K562 (cell line): ENCODE measurements at regions not wholly inside any gene's neighbourhood (a gene's known extent, or its start where the extent isn't known, plus 50 kb on each side); places are given as distances from the start of the nearest gene placed in this dataset.

Experiments
- ATAC-seq: fragments of 200-7000 bp; cut with Tn5 transposase; 3 replicates; pipeline ENCODE4 v1.9.1; 2020; ENCODE audit warnings: moderate library complexity
- BruUV-seq: library from RNA; stranded (reverse); fragments of 400-500 nt; replicated peaks from 2 replicates; lab custom pipeline; 2021; lab: Mats Ljungman, UMichigan
- CTCF ChIA-PET: fragments of 300-600 bp; formaldehyde crosslinking; extraction: SDS; loops from one replicate; lab custom pipeline; 2021; ENCODE audit warnings: low intra/inter-chr PET ratio; lab: Yijun Ruan, JAX
- POLR2A ChIA-PET: fragments of 300-600, 350-650 bp; sonication (Branson Sonifier 250); formaldehyde crosslinking; extraction: SDS; loops from one replicate; lab custom pipeline; 2021; ENCODE audit warnings: antibody characterized with exemption, inconsistent platforms; lab: Yijun Ruan, JAX
- DNase-seq, 4 experiments: peaks; one replicate each; pipeline versions ENCODE4 v3.0.0 to v3.0.0-alpha.2; 2011 to 2018; ENCODE audit warnings: low spot score in 3 of 4, mixed read lengths in 3 of 4; ENCODE audit errors: extremely low read depth in 1 of 4
- FAIRE-seq: peaks from 2 replicates; lab custom pipeline; 2011; peaks lifted over from hg19 to GRCh38; lab: Jason Lieb, UNC
- H2AFZ ChIP-seq: 2 replicates; pipeline ENCODE4 v1.6.0; 2011; ENCODE audit warnings: low read depth, low read length, control low read depth, inconsistent platforms
- H3K27ac ChIP-seq: fragments of 200-600 bp; 3 replicates; pipeline ENCODE4 v1.8.0; 2011; ENCODE audit warnings: low read depth, mild to moderate bottlenecking, control low read depth, inconsistent platforms, low read length, moderate library complexity, mixed read lengths; ENCODE audit errors: extremely low read depth
- H3K27me3 ChIP-seq, 2 experiments: fragments of 300-600 bp in 1 of 2; 2 replicates in 1 of 2; 3 replicates in 1 of 2; pipeline versions ENCODE4 v1.6.0 to v1.8.0; 2011; ENCODE audit warnings: inconsistent platforms in 2 of 2, low read length in 2 of 2, mild to moderate bottlenecking in 1 of 2, mixed read lengths in 1 of 2, moderate library complexity in 1 of 2; ENCODE audit not compliant: control insufficient read depth in 2 of 2, insufficient read depth in 2 of 2
- H3K36me3 ChIP-seq: fragments of 300-600 bp; 3 replicates; pipeline ENCODE4 v1.8.0; 2011; ENCODE audit warnings: mild to moderate bottlenecking, low read length, inconsistent platforms; ENCODE audit not compliant: control insufficient read depth, insufficient read depth
- H3K4me1 ChIP-seq, 2 experiments: fragments of 200-600 bp in 1 of 2; replicated peaks in 1 of 2; 2 replicates in 1 of 2; 3 replicates in 1 of 2; pipeline versions ENCODE4 v1.5.1 to v1.8.0; 2011; ENCODE audit warnings: inconsistent platforms in 2 of 2, low read length in 2 of 2, mild to moderate bottlenecking in 1 of 2, mixed read lengths in 1 of 2, moderate library complexity in 1 of 2; ENCODE audit not compliant: control insufficient read depth in 2 of 2, insufficient read depth in 2 of 2
- H3K4me2 ChIP-seq: 2 replicates; pipeline ENCODE4 v1.6.1; 2011; ENCODE audit warnings: low read length, control low read depth, inconsistent platforms, mixed read lengths; ENCODE audit not compliant: insufficient read depth
- H3K4me3 ChIP-seq: fragments of 200-600 bp; sonication (generic), shearing (Covaris generic); 2 replicates; pipeline ENCODE4 v1.5.1; 2016; ENCODE audit warnings: control low read depth, inconsistent platforms
- H3K79me2 ChIP-seq: fragments of 200-600 bp; 3 replicates; pipeline ENCODE4 v1.8.0; 2011; ENCODE audit warnings: low read length, inconsistent platforms; ENCODE audit not compliant: control insufficient read depth, insufficient read depth
- H3K9ac ChIP-seq, 2 experiments: 2 replicates each; pipeline versions ENCODE4 v1.6.0 to v1.6.1; 2011; ENCODE audit warnings: low read depth in 2 of 2, low read length in 2 of 2, control low read depth in 1 of 2, inconsistent platforms in 1 of 2, mild to moderate bottlenecking in 1 of 2, mixed read lengths in 1 of 2; ENCODE audit not compliant: insufficient read depth in 1 of 2
- H3K9me1 ChIP-seq: one replicate; pipeline ENCODE4 v1.6.0; 2011; ENCODE audit warnings: inconsistent platforms, mild to moderate bottlenecking, low read length, moderate library complexity; ENCODE audit not compliant: control insufficient read depth, insufficient read depth
- H3K9me3 ChIP-seq: replicated peaks from 2 replicates; pipeline ENCODE4 v1.5.1; 2011; ENCODE audit warnings: low read depth, low read length, inconsistent platforms; ENCODE audit not compliant: control insufficient read depth, insufficient read depth
- H4K20me1 ChIP-seq: replicated peaks from 2 replicates; pipeline ENCODE4 v1.6.1; 2011; ENCODE audit warnings: low read length, inconsistent platforms, mixed read lengths; ENCODE audit not compliant: control insufficient read depth, insufficient read depth
- ARID1B ChIP-seq: fragments of 450-650 bp; IDR thresholded peaks from 2 replicates; pipeline ENCODE4 v1.6.1; 2016; ENCODE audit warnings: antibody characterized with exemption, mild to moderate bottlenecking, inconsistent platforms
- EGR1 ChIP-seq: fragments of 450-650 bp; conservative IDR thresholded peaks from 2 replicates; pipeline ENCODE4 v1.6.1; 2017; ENCODE audit warnings: mild to moderate bottlenecking
- EZH2 ChIP-seq: IDR thresholded peaks from 2 replicates; pipeline ENCODE4 v1.6.1; 2012; ENCODE audit warnings: low read depth, mild to moderate bottlenecking, inconsistent platforms, low read length, borderline replicate concordance
- KDM4B ChIP-seq, 2 experiments: fragments of 450-650 bp in 1 of 2; sonication (generic) in 1 of 2; IDR thresholded peaks; 2 replicates each; pipeline ENCODE4 v1.6.1; 2016 to 2017; ENCODE audit warnings: borderline replicate concordance in 2 of 2, antibody characterized with exemption in 1 of 2, low read depth in 1 of 2, mild to moderate bottlenecking in 1 of 2
- MECOM ChIP-seq: fragments of 250-450 bp; sonication (Bioruptor Pico); IDR thresholded peaks from 2 replicates; pipeline ENCODE4 v1.8.0; 2022; ENCODE audit warnings: inconsistent platforms
- NFE2 ChIP-seq: IDR thresholded peaks from 2 replicates; pipeline ENCODE4 v1.6.1; 2014; ENCODE audit warnings: antibody characterized with exemption, low read depth
- NFYB ChIP-seq: IDR thresholded peaks from 2 replicates; pipeline ENCODE4 v1.6.1; 2011; ENCODE audit warnings: mild to moderate bottlenecking, moderate library complexity; ENCODE audit not compliant: insufficient read length; ENCODE audit errors: extremely low read depth
- YY1 ChIP-seq, 3 experiments: IDR thresholded peaks; 2 replicates each; pipeline ENCODE4 v1.6.1; 2011; ENCODE audit warnings: low read length in 2 of 3, mild to moderate bottlenecking in 2 of 3, moderate library complexity in 2 of 3, borderline replicate concordance in 1 of 3, control low read depth in 1 of 3, low read depth in 1 of 3; ENCODE audit not compliant: insufficient read depth in 3 of 3, insufficient replicate concordance in 2 of 3, control insufficient read depth in 1 of 3, insufficient read length in 1 of 3; ENCODE audit errors: extremely low read depth in 1 of 3
- ZNF696 ChIP-seq: fragments of 250-450 bp; sonication (Bioruptor Pico); conservative IDR thresholded peaks from 2 replicates; pipeline ENCODE4 v1.4.0; 2020; ENCODE audit warnings: mild to moderate bottlenecking, moderate library complexity
- in situ Hi-C: fragments of 300-500 bp; cut with MboI; formaldehyde crosslinking; loops from 4 replicates; pipeline ENCODE4 v1.15.0; 2018; ENCODE audit warnings: inconsistent platforms, mixed read lengths
- intact Hi-C: fragments of 100-400 bp; cut with micrococcal nuclease; formaldehyde crosslinking; loops from 2 replicates; pipeline ENCODE4 v1.14.2; 2022
- TF ChIP-seq, protein P1 (sequence below): sonication (generic); IDR thresholded peaks from 2 replicates; pipeline ENCODE4 v1.6.1; 2016
- TF ChIP-seq, protein P2 (sequence below): sonication (generic); formaldehyde crosslinking; IDR thresholded peaks from 2 replicates; pipeline ENCODE4 v1.8.0; 2022; ENCODE audit warnings: mild to moderate bottlenecking, missing genetic modification reagents
- TF ChIP-seq, protein P3 (sequence below): fragments of 450-650 bp; formaldehyde crosslinking; IDR thresholded peaks from 2 replicates; pipeline ENCODE4 v1.4.0; 2022; ENCODE audit warnings: missing genetic modification characterization
- TF ChIP-seq, protein P4 (sequence below): fragments of 450-650 bp; formaldehyde crosslinking; IDR thresholded peaks from 2 replicates; pipeline ENCODE4 v1.4.0; 2020; ENCODE audit warnings: mild to moderate bottlenecking
- TF ChIP-seq, protein P5 (sequence below), 2 experiments: IDR thresholded peaks in 1 of 2; conservative IDR thresholded peaks in 1 of 2; 2 replicates each; pipeline ENCODE4 v1.6.1; 2016; ENCODE audit warnings: low read depth in 2 of 2, mild to moderate bottlenecking in 1 of 2, missing compliant biosample characterization in 1 of 2, missing genetic modification characterization in 1 of 2, moderate library complexity in 1 of 2

DNA sequence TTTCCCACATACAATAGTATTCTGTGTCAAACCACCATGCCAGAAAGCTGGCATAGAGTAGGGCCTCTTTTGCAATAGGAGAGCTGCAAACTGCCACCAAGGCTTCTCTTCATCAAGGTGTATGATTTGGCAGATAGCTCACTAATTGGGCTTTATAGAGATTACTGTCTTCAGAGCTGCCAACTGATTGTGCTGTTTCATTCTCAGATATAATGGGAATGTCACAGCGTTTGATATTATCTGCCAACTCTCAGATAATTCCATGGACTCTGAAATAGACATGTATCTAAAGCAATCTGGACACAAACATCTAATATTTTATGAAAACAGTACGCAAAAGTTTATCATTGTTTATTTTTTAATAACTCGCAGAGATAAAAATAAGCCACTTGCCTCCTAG is 1289.1 kb downstream of the STIM2 start (continued):
- TF ChIP-seq, protein P1, sequence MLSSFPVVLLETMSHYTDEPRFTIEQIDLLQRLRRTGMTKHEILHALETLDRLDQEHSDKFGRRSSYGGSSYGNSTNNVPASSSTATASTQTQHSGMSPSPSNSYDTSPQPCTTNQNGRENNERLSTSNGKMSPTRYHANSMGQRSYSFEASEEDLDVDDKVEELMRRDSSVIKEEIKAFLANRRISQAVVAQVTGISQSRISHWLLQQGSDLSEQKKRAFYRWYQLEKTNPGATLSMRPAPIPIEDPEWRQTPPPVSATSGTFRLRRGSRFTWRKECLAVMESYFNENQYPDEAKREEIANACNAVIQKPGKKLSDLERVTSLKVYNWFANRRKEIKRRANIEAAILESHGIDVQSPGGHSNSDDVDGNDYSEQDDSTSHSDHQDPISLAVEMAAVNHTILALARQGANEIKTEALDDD, result no peak

DNA sequence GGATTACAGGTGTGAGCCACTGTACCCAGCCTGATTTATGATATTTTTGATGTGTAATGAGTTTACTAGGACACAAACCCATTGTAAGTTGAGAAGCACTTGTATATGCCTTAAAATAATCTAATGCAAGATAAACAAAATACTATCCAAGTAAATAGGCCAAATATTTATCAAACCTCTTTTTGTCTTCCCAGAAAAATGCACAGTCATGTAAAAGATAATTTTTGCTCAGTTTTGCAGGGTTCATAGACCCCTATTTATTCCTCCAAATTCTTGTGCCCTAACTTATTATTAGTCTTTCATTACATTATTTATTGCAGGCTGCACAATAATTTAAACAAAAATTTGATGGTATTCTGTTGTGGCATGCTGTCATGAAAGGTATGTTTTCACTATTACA is 1290.7 kb downstream of the STIM2 start:
- no peaks in the 10 kb centered on the region for H3K79me2 ChIP-seq
- FAIRE-seq (no peak), ATAC-seq (no peak), DNase-seq (no peak)
- H2AFZ ChIP-seq, result no peak overlapping the region
- H3K4me3 ChIP-seq, result no peak overlapping the region
- H3K36me3 ChIP-seq, result no peaks in the 10 kb centered on the region
- no peak overlapping the region for H3K27ac ChIP-seq
- no peak overlapping the region for H3K4me2 ChIP-seq
- ChIA-PET POLR2A (no interaction called here), CTCF (no interaction called here)
- H3K4me1 ChIP-seq, result no peaks in the 10 kb centered on the region
- no peaks in the 10 kb centered on the region for H3K9me3 ChIP-seq
- in situ Hi-C loops, result no loop called here
- intact Hi-C loops, result no loop called here
- H3K27me3 ChIP-seq, result no peaks in the 10 kb centered on the region
- no peak overlapping the region for H3K9ac ChIP-seq
- H3K9me1 ChIP-seq, result no peaks in the 10 kb centered on the region
- H4K20me1 ChIP-seq, result no peaks in the 10 kb centered on the region
- no TSS peak for BruUV-seq
- TF ChIP-seq KDM4B (IDR thresholded peaks at IDR 0.05; ENCODE audit: borderline replicate concordance in 2 of 2, low read depth in 1 of 2), result no peak
- TF ChIP-seq NFYB, result no peak
- TF ChIP-seq ZNF696 (CRISPR knock-in tag), result no peak
- TF ChIP-seq, protein P2, sequence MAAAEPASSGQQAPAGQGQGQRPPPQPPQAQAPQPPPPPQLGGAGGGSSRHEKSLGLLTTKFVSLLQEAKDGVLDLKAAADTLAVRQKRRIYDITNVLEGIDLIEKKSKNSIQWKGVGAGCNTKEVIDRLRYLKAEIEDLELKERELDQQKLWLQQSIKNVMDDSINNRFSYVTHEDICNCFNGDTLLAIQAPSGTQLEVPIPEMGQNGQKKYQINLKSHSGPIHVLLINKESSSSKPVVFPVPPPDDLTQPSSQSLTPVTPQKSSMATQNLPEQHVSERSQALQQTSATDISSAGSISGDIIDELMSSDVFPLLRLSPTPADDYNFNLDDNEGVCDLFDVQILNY (CRISPR knock-in tag), result no peak
- TF ChIP-seq YY1 (IDR thresholded peaks at IDR 0.05; ENCODE audit: borderline replicate concordance in 1 of 3, control insufficient read depth in 1 of 3, extremely low read depth in 1 of 3, insufficient read depth in 3 of 3, insufficient read length in 1 of 3, insufficient replicate concordance in 2 of 3, low read depth in 1 of 3, low read length in 2 of 3), result no peak
- no peak for TF ChIP-seq EZH2
- TF ChIP-seq, protein P3, sequence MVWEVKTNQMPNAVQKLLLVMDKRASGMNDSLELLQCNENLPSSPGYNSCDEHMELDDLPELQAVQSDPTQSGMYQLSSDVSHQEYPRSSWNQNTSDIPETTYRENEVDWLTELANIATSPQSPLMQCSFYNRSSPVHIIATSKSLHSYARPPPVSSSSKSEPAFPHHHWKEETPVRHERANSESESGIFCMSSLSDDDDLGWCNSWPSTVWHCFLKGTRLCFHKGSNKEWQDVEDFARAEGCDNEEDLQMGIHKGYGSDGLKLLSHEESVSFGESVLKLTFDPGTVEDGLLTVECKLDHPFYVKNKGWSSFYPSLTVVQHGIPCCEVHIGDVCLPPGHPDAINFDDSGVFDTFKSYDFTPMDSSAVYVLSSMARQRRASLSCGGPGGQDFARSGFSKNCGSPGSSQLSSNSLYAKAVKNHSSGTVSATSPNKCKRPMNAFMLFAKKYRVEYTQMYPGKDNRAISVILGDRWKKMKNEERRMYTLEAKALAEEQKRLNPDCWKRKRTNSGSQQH (CRISPR knock-in tag), result no peak
- no peak for TF ChIP-seq EGR1
- TF ChIP-seq, protein P4, sequence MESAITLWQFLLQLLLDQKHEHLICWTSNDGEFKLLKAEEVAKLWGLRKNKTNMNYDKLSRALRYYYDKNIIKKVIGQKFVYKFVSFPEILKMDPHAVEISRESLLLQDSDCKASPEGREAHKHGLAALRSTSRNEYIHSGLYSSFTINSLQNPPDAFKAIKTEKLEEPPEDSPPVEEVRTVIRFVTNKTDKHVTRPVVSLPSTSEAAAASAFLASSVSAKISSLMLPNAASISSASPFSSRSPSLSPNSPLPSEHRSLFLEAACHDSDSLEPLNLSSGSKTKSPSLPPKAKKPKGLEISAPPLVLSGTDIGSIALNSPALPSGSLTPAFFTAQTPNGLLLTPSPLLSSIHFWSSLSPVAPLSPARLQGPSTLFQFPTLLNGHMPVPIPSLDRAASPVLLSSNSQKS (CRISPR knock-in tag), result no peak
- TF ChIP-seq MECOM (CRISPR knock-in tag), result no peak
- TF ChIP-seq NFE2, result no peak
- no peak for TF ChIP-seq ARID1B
- TF ChIP-seq, protein P5, sequence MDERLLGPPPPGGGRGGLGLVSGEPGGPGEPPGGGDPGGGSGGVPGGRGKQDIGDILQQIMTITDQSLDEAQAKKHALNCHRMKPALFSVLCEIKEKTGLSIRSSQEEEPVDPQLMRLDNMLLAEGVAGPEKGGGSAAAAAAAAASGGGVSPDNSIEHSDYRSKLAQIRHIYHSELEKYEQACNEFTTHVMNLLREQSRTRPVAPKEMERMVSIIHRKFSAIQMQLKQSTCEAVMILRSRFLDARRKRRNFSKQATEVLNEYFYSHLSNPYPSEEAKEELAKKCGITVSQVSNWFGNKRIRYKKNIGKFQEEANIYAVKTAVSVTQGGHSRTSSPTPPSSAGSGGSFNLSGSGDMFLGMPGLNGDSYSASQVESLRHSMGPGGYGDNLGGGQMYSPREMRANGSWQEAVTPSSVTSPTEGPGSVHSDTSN (CRISPR knock-in tag; IDR thresholded peaks at IDR 0.05; ENCODE audit: low read depth), result no peak
- TF ChIP-seq, protein P5 (tag; conservative IDR thresholded peaks at IDR 0.05; ENCODE audit: low read depth), result no peak
